Transverse colon (tissue), 4 donors: ENCODE measurements at regions not wholly inside any gene's neighbourhood (a gene's known extent, or its start where the extent isn't known, plus 50 kb on each side); places are given as distances from the start of the nearest gene placed in this dataset.

Experiments used
- EP300 ChIP-seq: sonication (generic); formaldehyde crosslinking; IDR thresholded peaks from one replicate; pipeline ENCODE4 v1.6.1; 2017; ENCODE audit warnings: antibody characterized with exemption, low read depth
- POLR2A ChIP-seq: fragments of 450-650 bp; IDR thresholded peaks from one replicate; pipeline ENCODE4 v1.6.1; 2016; ENCODE audit warnings: antibody characterized with exemption, mild to moderate bottlenecking, moderate library complexity
- POLR2AphosphoS5 ChIP-seq, 3 donors: sonication (generic); formaldehyde crosslinking; IDR thresholded peaks; one replicate each; pipeline ENCODE4 v1.6.1; 2016; ENCODE audit warnings: antibody characterized with exemption in 3 of 3
- TF ChIP-seq, protein P1 (sequence below), 5 experiments: fragments of 200-600 bp in 3 of 5; fragments of 450-650 bp in 2 of 5; sonication (generic) in 3 of 5; IDR thresholded peaks; 1 replicate in 2 of 5; 2 replicates in 3 of 5; pipeline ENCODE4 v1.5.1; 2016 to 2017; ENCODE audit warnings: antibody characterized with exemption in 5 of 5, inconsistent platforms in 3 of 5, mild to moderate bottlenecking in 2 of 5, moderate library complexity in 1 of 5

DNA sequence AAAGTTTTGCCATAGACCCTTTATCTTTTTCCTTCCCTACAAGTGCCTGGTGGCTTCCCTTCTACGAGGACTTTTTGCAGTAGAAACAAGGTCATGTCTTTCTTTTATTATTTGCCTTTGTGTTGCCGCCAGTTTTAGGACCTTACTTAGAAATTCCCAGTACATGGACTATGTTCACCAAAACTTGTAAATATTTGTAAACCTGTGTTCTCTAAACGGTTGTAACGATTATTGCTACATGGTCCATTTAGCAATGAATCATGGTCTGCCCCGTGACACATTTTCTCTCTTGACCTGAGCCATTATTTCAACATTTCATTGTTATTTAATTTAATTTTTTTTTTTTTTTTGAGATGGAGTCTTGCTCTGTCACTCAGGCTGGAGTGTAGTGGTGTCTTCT lies 110.7 kb downstream of the MFAP3L start:
- TF ChIP-seq, protein P1, sequence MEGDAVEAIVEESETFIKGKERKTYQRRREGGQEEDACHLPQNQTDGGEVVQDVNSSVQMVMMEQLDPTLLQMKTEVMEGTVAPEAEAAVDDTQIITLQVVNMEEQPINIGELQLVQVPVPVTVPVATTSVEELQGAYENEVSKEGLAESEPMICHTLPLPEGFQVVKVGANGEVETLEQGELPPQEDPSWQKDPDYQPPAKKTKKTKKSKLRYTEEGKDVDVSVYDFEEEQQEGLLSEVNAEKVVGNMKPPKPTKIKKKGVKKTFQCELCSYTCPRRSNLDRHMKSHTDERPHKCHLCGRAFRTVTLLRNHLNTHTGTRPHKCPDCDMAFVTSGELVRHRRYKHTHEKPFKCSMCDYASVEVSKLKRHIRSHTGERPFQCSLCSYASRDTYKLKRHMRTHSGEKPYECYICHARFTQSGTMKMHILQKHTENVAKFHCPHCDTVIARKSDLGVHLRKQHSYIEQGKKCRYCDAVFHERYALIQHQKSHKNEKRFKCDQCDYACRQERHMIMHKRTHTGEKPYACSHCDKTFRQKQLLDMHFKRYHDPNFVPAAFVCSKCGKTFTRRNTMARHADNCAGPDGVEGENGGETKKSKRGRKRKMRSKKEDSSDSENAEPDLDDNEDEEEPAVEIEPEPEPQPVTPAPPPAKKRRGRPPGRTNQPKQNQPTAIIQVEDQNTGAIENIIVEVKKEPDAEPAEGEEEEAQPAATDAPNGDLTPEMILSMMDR (IDR thresholded peaks at IDR 0.05): no peak
- no peak for TF ChIP-seq POLR2A
- no peak for TF ChIP-seq POLR2AphosphoS5 (IDR thresholded peaks at IDR 0.05)
- no peak for TF ChIP-seq EP300
